DND-41 (cell line): ENCODE measurements at regions not wholly inside any gene's neighbourhood (a gene's known extent, or its start where the extent isn't known, plus 50 kb on each side); places are given as distances from the start of the nearest gene placed in this dataset.

Experiments used
- CTCF ChIP-seq: IDR thresholded peaks from 2 replicates; pipeline ENCODE4 v1.5.1; 2012; ENCODE audit warnings: borderline replicate concordance, low read length, moderate library complexity, mild to moderate bottlenecking; ENCODE audit not compliant: poor library complexity, severe bottlenecking; ENCODE audit errors: extremely low read depth
- EZH2 ChIP-seq: IDR thresholded peaks from 3 replicates; pipeline ENCODE4 v1.6.1; 2012; ENCODE audit warnings: borderline replicate concordance, low read depth, mild to moderate bottlenecking, moderate library complexity, low read length, inconsistent platforms; ENCODE audit not compliant: severe bottlenecking

DNA sequence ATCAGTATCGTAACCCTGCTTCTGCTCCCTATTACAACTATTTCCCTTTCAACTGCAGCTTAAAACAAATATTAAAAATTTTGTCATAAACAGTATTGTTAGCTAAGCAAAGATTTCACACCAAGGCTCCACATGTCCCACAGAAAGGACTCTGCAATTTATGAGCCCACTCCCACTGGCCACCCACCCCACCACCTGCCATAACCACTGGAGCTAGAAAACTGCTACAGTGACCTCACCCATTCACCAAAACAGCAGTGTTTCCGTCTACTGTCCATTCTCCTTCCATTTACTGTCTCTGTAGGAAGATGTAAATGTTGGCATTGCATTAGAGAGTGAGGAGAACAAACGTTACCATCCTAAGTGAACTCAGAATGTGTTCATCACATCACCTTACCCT is 150.9 kb downstream of the IMPG2 start:
- TF ChIP-seq CTCF = no peak
- no peak for TF ChIP-seq EZH2
